Epithelial cell of esophagus (primary cell): ENCODE measurements at regions not wholly inside any gene's neighbourhood (a gene's known extent, or its start where the extent isn't known, plus 50 kb on each side); places are given as distances from the start of the nearest gene placed in this dataset.

Experiments used
- DNase-seq: peaks from one replicate; pipeline ENCODE4 v3.0.0; 2010; ENCODE audit warnings: low read depth
- H3K4me3 ChIP-seq: 2 replicates; pipeline ENCODE4 v1.5.1; 2011; ENCODE audit warnings: mild to moderate bottlenecking, low read length, control low read depth
- CTCF ChIP-seq: IDR thresholded peaks from 2 replicates; pipeline ENCODE4 v1.5.1; 2011; ENCODE audit warnings: low read depth, mild to moderate bottlenecking, low read length, control low read depth, inconsistent platforms; ENCODE audit not compliant: insufficient read depth; ENCODE audit errors: missing control alignments

DNA sequence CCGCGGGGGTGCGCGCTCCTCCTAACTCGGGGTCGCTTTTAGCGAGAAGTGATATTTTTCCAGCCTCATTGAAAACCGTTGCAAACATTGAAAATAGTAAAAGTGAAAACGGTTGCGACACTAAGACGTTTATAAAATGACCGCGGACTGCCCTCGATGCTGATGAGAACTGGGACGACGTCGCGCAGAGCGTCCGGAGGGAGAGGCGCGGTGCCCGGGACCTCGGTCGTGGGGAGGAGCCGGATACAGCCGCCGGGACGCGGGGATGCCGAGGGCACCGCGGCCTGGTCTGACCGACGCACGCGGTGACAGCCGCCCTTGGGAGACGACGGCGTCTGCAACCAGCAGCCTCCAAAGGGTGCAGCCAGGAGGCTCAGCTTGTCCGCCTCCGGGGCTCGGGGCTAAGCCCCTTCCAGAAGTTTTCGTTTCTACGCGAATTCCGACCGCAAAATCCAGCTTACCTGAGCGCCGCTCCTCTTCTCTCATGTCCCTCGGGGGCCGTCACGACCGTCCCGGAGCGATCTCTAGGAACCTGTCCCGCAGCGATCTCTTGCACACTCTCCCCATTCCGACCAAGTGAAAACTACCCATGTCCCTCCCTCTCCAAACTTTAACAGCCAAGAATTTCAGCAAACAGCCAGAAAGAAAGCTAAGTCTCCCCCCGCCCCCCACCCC is 144.4 kb upstream of the ETS2 start:
- TF ChIP-seq CTCF, result no peak
- DNase-seq, result peak; percentile 20
- peak overlapping the region; percentile 32 for H3K4me3 ChIP-seq

- DNase-seq, result peak; percentile 11
- H3K4me3 ChIP-seq, result no peak overlapping the region
- TF ChIP-seq CTCF, result no peak
These were observed 143.7 kb upstream of the ETS2 start for GRCh38 chr21:38661889-38662568.

- no peak for TF ChIP-seq CTCF
- H3K4me3 ChIP-seq, result no peak overlapping the region
- no peak for DNase-seq
These were observed 142.4 kb upstream of the ETS2 start for GRCh38 chr21:38663282-38663681.

- no peak overlapping the region for H3K4me3 ChIP-seq
- TF ChIP-seq CTCF, result no peak
- DNase-seq, result no peak
These were observed 141.4 kb upstream of the ETS2 start for GRCh38 chr21:38664315-38664714.

DNA sequence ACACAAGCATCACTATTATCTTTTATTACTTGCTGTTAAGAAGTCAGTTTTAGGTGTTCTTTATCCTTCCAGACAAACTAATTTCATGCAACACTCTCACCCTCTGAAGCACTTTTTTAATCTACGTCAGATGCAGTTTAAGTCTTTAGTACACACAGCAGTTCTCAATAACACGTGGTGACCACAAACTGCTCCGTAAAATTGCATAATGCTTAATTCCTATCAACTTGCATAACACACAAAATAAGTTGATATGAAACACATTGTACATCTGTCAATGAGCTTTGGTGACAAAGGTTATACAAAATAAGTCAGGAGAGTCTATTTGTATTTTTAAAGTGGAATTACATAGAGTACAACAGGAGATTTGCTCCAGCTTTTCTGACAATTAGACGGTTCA is 140.9 kb upstream of the ETS2 start:
- no peak for TF ChIP-seq CTCF
- no peak overlapping the region for H3K4me3 ChIP-seq
- no peak for DNase-seq

GRCh38 chr21:38667291-38667870 is 138.3 kb upstream of the ETS2 start:
- peak; percentile 6 for DNase-seq
- H3K4me3 ChIP-seq, result no peak overlapping the region
- TF ChIP-seq CTCF, result no peak
